ENCODE measurements at regions not wholly inside any gene's neighbourhood (a gene's known extent, or its start where the extent isn't known, plus 50 kb on each side); places are given as distances from the start of the nearest gene placed in this dataset.

- H3K79me2 ChIP-seq (replicated peaks; ENCODE audit: insufficient read depth, low read length): no peaks in the 10 kb centered on the region
- H2AFZ ChIP-seq (ENCODE audit: low read depth, low read length): no peak overlapping the region
- H3K4me2 ChIP-seq (ENCODE audit: low read length): no peak overlapping the region
- H4K20me1 ChIP-seq (ENCODE audit: insufficient read depth): no peaks in the 10 kb centered on the region
- H3K4me3 ChIP-seq (ENCODE audit: low read length): no peak overlapping the region
- no peaks in the 10 kb centered on the region for H3K9me2 ChIP-seq (ENCODE audit: insufficient read depth, low read length)
- TF ChIP-seq EZH2 (IDR thresholded peaks at IDR 0.05; ENCODE audit: borderline replicate concordance, insufficient read depth, low read length, poor library complexity, severe bottlenecking): no peak
- H3K27me3 ChIP-seq (ENCODE audit: insufficient read depth, low read depth, low read length): no peaks in the 10 kb centered on the region
- no peaks in the 10 kb centered on the region for H3K36me3 ChIP-seq (ENCODE audit: insufficient read depth, low read length)
- no peak overlapping the region for H3K27ac ChIP-seq (ENCODE audit: low read length)
- no peaks in the 10 kb centered on the region for H3F3A ChIP-seq (ENCODE audit: insufficient read depth, low read length, poor library complexity, severe bottlenecking)
- no peak overlapping the region for H3K9ac ChIP-seq (ENCODE audit: low read length)
- no peaks in the 10 kb centered on the region for H3K9me3 ChIP-seq (ENCODE audit: low read length)
Observed at GRCh38 chr6:14372734-14373489, 255.3 kb downstream of the CD83 start.

- Histone ChIP-seq H3K4me2 (ENCODE audit: low read length) (no peak overlapping the region), H2AFZ (ENCODE audit: low read depth, low read length) (no peak overlapping the region), H3K27ac (ENCODE audit: low read length) (no peak overlapping the region), H3K9ac (ENCODE audit: low read length) (no peak overlapping the region), H3K9me3 (ENCODE audit: low read length) (no peaks in the 10 kb centered on the region), H3K4me3 (ENCODE audit: low read length) (no peak overlapping the region), H3K79me2 (replicated peaks; ENCODE audit: insufficient read depth, low read length) (no peaks in the 10 kb centered on the region), H4K20me1 (ENCODE audit: insufficient read depth) (no peaks in the 10 kb centered on the region), H3F3A (ENCODE audit: insufficient read depth, low read length, poor library complexity, severe bottlenecking) (no peaks in the 10 kb centered on the region), H3K27me3 (ENCODE audit: insufficient read depth, low read depth, low read length) (no peaks in the 10 kb centered on the region), H3K9me2 (ENCODE audit: insufficient read depth, low read length) (no peaks in the 10 kb centered on the region), H3K36me3 (ENCODE audit: insufficient read depth, low read length) (no peaks in the 10 kb centered on the region)
- TF ChIP-seq EZH2 (IDR thresholded peaks at IDR 0.05; ENCODE audit: borderline replicate concordance, insufficient read depth, low read length, poor library complexity, severe bottlenecking): no peak
- TF ChIP-seq CTCF (IDR thresholded peaks at IDR 0.05; ENCODE audit: poor library complexity, severe bottlenecking): no peak
- no peak for TF ChIP-seq SMC3 (conservative IDR thresholded peaks at IDR 0.05; ENCODE audit: poor library complexity)
- TF ChIP-seq, protein P1, sequence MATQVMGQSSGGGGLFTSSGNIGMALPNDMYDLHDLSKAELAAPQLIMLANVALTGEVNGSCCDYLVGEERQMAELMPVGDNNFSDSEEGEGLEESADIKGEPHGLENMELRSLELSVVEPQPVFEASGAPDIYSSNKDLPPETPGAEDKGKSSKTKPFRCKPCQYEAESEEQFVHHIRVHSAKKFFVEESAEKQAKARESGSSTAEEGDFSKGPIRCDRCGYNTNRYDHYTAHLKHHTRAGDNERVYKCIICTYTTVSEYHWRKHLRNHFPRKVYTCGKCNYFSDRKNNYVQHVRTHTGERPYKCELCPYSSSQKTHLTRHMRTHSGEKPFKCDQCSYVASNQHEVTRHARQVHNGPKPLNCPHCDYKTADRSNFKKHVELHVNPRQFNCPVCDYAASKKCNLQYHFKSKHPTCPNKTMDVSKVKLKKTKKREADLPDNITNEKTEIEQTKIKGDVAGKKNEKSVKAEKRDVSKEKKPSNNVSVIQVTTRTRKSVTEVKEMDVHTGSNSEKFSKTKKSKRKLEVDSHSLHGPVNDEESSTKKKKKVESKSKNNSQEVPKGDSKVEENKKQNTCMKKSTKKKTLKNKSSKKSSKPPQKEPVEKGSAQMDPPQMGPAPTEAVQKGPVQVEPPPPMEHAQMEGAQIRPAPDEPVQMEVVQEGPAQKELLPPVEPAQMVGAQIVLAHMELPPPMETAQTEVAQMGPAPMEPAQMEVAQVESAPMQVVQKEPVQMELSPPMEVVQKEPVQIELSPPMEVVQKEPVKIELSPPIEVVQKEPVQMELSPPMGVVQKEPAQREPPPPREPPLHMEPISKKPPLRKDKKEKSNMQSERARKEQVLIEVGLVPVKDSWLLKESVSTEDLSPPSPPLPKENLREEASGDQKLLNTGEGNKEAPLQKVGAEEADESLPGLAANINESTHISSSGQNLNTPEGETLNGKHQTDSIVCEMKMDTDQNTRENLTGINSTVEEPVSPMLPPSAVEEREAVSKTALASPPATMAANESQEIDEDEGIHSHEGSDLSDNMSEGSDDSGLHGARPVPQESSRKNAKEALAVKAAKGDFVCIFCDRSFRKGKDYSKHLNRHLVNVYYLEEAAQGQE (IDR thresholded peaks at IDR 0.05; ENCODE audit: borderline replicate concordance): no peak
- no peak for TF ChIP-seq TAF1 (IDR thresholded peaks at IDR 0.05; ENCODE audit: low read depth)
- TF ChIP-seq RAD21 (conservative IDR thresholded peaks at IDR 0.05): no peak
- TF ChIP-seq MXI1 (conservative IDR thresholded peaks at IDR 0.05; ENCODE audit: poor library complexity, severe bottlenecking): no peak
- no peak for TF ChIP-seq EP300 (conservative IDR thresholded peaks at IDR 0.05; ENCODE audit: poor library complexity, severe bottlenecking)
- no peak for TF ChIP-seq POLR2AphosphoS5 (IDR thresholded peaks at IDR 0.05)
Observed at GRCh38 chr6:14373648-14374437, 256.3 kb downstream of the CD83 start.
